ENCODE measurements at regions not wholly inside any gene's neighbourhood (a gene's known extent, or its start where the extent isn't known, plus 50 kb on each side); places are given as distances from the start of the nearest gene placed in this dataset.

GRCh38 chr5:106833517-106833916 is 837.2 kb downstream of the EFNA5 start:
- Histone ChIP-seq H3K27ac (ENCODE audit: low read depth, low read length) (no peak overlapping the region), H3K4me2 (ENCODE audit: low read length) (no peak overlapping the region), H3K9ac (ENCODE audit: low read length) (no peak overlapping the region), H3K36me3 (ENCODE audit: control insufficient read depth in 1 of 2, insufficient read depth in 2 of 2, low read length in 2 of 2) (no peaks in the 10 kb centered on the region), H3K9me3 (ENCODE audit: control insufficient read depth in 1 of 2, insufficient read depth in 1 of 2, low read depth in 1 of 2, low read length in 2 of 2) (no peaks in the 10 kb centered on the region), H4K20me1 (ENCODE audit: insufficient read depth) (no peaks in the 10 kb centered on the region), H3K27me3 (ENCODE audit: insufficient read depth, low read length) (no peaks in the 10 kb centered on the region), H2AFZ (ENCODE audit: low read depth, low read length, poor library complexity, severe bottlenecking) (no peak overlapping the region), H3K9me2 (ENCODE audit: insufficient read depth) (no peaks in the 10 kb centered on the region), H3K79me2 (ENCODE audit: insufficient read depth, low read length) (no peaks in the 10 kb centered on the region), H3K4me3 (replicated peaks in 1 of 2; ENCODE audit: low read depth in 1 of 2, low read length in 2 of 2) (no peak overlapping the region), H3K4me1 (ENCODE audit: control insufficient read depth in 1 of 2, insufficient read depth in 2 of 2, low read length in 2 of 2) (no peaks in the 10 kb centered on the region)
- ATAC-seq (no peak), DNase-seq (ENCODE audit: low read depth, low spot score) (no peak)
- ChIA-PET POLR2A (no interaction called here), CTCF (no interaction called here), RAD21 (ENCODE audit: low non-redundant PET in 1 of 2, low total read pairs in 2 of 2, uncharacterized antibody in 2 of 2, unreplicated experiment in 2 of 2) (no interaction called here)
- intact Hi-C loops (cut with micrococcal nuclease) = no loop called here
- no TSS peak for BruUV-seq (replicated peaks)
- TF ChIP-seq POLR2A (IDR thresholded peaks at IDR 0.05; ENCODE audit: borderline replicate concordance, extremely low read depth, insufficient read depth, insufficient read length) = no peak
- no peak for TF ChIP-seq POLR2AphosphoS5 (IDR thresholded peaks at IDR 0.05; ENCODE audit: low read depth, low read length)
- TF ChIP-seq TCF7L2 (IDR thresholded peaks at IDR 0.05; ENCODE audit: borderline replicate concordance, extremely low read depth, insufficient read depth, insufficient read length) = no peak
- no peak for TF ChIP-seq FOSL1 (IDR thresholded peaks at IDR 0.05; ENCODE audit: low read depth)
- no peak for TF ChIP-seq EZH2phosphoT487 (IDR thresholded peaks at IDR 0.05; ENCODE audit: borderline replicate concordance)
- TF ChIP-seq ELF1 (IDR thresholded peaks at IDR 0.05; ENCODE audit: borderline replicate concordance, low read depth) = no peak
- TF ChIP-seq, protein P1, sequence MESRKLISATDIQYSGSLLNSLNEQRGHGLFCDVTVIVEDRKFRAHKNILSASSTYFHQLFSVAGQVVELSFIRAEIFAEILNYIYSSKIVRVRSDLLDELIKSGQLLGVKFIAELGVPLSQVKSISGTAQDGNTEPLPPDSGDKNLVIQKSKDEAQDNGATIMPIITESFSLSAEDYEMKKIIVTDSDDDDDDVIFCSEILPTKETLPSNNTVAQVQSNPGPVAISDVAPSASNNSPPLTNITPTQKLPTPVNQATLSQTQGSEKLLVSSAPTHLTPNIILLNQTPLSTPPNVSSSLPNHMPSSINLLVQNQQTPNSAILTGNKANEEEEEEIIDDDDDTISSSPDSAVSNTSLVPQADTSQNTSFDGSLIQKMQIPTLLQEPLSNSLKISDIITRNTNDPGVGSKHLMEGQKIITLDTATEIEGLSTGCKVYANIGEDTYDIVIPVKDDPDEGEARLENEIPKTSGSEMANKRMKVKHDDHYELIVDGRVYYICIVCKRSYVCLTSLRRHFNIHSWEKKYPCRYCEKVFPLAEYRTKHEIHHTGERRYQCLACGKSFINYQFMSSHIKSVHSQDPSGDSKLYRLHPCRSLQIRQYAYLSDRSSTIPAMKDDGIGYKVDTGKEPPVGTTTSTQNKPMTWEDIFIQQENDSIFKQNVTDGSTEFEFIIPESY (IDR thresholded peaks at IDR 0.05; ENCODE audit: extremely low read depth, insufficient replicate concordance, low read length) = no peak
- TF ChIP-seq SP1 (IDR thresholded peaks at IDR 0.05; ENCODE audit: low read depth) = no peak

DNA sequence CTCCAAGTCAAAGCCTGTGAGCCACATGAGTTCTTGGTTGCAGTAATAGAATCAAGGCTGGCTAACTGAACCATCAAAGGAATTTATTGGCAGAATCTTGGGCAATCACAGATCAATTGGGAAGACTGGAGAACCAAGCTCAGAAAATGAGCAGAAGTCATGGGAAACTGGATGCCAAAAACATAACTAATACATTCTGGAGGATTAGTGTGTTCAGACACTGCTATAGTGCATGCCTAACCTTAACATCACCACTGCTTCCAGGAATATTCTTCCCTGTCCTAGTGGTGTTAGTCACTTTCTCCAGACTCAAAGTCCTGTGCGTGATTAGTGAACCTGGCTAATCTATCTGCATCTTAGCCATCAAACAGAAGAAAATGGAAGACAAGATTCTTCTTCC is 843.7 kb downstream of the EFNA5 start:
- TF ChIP-seq, protein P1 (IDR thresholded peaks at IDR 0.05; ENCODE audit: extremely low read depth, insufficient replicate concordance, low read length) = no peak
- TF ChIP-seq SIN3A (IDR thresholded peaks at IDR 0.05; ENCODE audit: low read depth) (no peak), EZH2phosphoT487 (IDR thresholded peaks at IDR 0.05; ENCODE audit: borderline replicate concordance) (no peak), RAD21 (IDR thresholded peaks at IDR 0.05; ENCODE audit: low read depth) (no peak), EGR1 (IDR thresholded peaks at IDR 0.05; ENCODE audit: low read depth) (no peak), TCF7L2 (IDR thresholded peaks at IDR 0.05; ENCODE audit: borderline replicate concordance, extremely low read depth, insufficient read depth, insufficient read length) (no peak), EZH2 (IDR thresholded peaks at IDR 0.05) (no peak), JUND (IDR thresholded peaks at IDR 0.05) (no peak), SP1 (IDR thresholded peaks at IDR 0.05; ENCODE audit: low read depth) (no peak), POLR2A (IDR thresholded peaks at IDR 0.05; ENCODE audit: borderline replicate concordance, extremely low read depth, insufficient read depth, insufficient read length) (no peak)
- ATAC-seq = no peak
- intact Hi-C loops (cut with micrococcal nuclease) = no loop called here
- Histone ChIP-seq H3K9ac (ENCODE audit: low read length) (no peak overlapping the region), H3K4me3 (replicated peaks in 1 of 2; ENCODE audit: low read depth in 1 of 2, low read length in 2 of 2) (no peak overlapping the region), H3K4me2 (ENCODE audit: low read length) (no peak overlapping the region), H3K4me1 (ENCODE audit: control insufficient read depth in 1 of 2, insufficient read depth in 2 of 2, low read length in 2 of 2) (no peaks in the 10 kb centered on the region), H3K27ac (ENCODE audit: low read depth, low read length) (no peak overlapping the region), H3K27me3 (ENCODE audit: insufficient read depth, low read length) (no peaks in the 10 kb centered on the region), H4K20me1 (ENCODE audit: insufficient read depth) (no peaks in the 10 kb centered on the region), H3K79me2 (ENCODE audit: insufficient read depth, low read length) (no peaks in the 10 kb centered on the region), H3K9me3 (ENCODE audit: control insufficient read depth in 1 of 2, insufficient read depth in 1 of 2, low read depth in 1 of 2, low read length in 2 of 2) (no peaks in the 10 kb centered on the region), H3K9me2 (ENCODE audit: insufficient read depth) (no peaks in the 10 kb centered on the region; the same call in 1 of the 2 replicates), H3K36me3 (ENCODE audit: control insufficient read depth in 1 of 2, insufficient read depth in 2 of 2, low read length in 2 of 2) (no peaks in the 10 kb centered on the region), H2AFZ (ENCODE audit: low read depth, low read length, poor library complexity, severe bottlenecking) (no peak overlapping the region)
- no TSS peak for BruUV-seq (replicated peaks)
- RAD21 ChIA-PET (ENCODE audit: low non-redundant PET in 1 of 2, low total read pairs in 2 of 2, uncharacterized antibody in 2 of 2, unreplicated experiment in 2 of 2) = no interaction called here
- POLR2A ChIA-PET = no interaction called here
- no peak for DNase-seq (ENCODE audit: low read depth, low spot score)
- CTCF ChIA-PET = no interaction called here

All from HCT116 (cell line).